ENCODE measurements at regions not wholly inside any gene's neighbourhood (a gene's known extent, or its start where the extent isn't known, plus 50 kb on each side); places are given as distances from the start of the nearest gene placed in this dataset.
"Not testable (repeated sequence)": the region's sequence is repeated elsewhere in the genome, so short reads cannot be mapped to it uniquely, and the experiment has no call there.

DNA sequence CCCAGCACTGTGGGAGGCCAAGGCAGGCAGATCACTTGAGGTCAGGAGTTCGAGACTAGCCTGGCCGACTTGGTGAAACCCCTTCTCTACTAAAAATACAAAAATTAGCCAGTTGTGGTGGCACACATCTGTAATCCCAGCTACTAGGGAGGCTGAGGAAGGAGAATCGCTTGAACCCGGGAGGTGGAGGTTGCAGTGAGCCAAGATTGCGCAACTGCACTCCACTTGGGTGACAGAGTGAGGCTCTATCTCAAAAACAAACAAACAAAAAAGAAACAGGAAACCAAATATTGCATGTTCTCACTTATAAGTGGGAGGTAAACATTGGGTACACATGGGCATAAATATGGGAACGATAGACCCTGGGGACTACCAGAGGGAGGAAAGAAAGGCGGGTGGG, 94.7 kb upstream of the NEDD4L start:
- not testable (repeated sequence) for H3K27me3 Mint-ChIP-seq; H3K36me3 Mint-ChIP-seq (ENCODE audit: insufficient read depth); ATAC-seq (replicated peaks)

DNA sequence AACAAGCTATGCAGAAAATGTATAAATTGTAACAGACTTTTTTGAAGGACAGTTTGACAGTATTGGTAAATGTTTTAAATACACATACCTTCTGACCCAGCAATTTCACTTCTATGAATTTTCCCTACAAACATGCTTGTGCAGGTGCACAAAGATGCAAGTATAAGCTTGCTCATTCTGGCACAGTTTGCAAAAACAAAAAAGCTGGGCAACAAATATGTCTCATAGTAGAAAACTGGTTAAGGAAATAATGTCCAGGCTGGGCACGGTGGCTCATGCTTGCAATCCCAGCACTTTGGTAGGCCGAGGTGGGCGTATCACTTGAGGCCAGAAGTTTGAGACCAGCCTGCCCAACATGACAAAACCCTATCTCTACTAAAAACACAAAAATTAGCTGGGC, 96.9 kb upstream of the NEDD4L start:
- no peak overlapping the region for H3K27ac Mint-ChIP-seq
- no peaks in the 10 kb centered on the region for H3K4me1 Mint-ChIP-seq (ENCODE audit: low read depth in 2 of 2)
- ATAC-seq (replicated peaks) (no peak), DNase-seq (no peak)
- no peaks in the 10 kb centered on the region for H3K9me3 Mint-ChIP-seq
- no peak overlapping the region for H3K4me3 Mint-ChIP-seq
- H3K27me3 Mint-ChIP-seq, result peaks cover 8 to 19% of the 10 kb centered on the region in 2 donors
- peaks cover 6% of the 10 kb centered on the region for H3K36me3 Mint-ChIP-seq (ENCODE audit: insufficient read depth)

More for the DNA sequence above, 94.7 kb upstream of the NEDD4L start:
- not testable (repeated sequence) for H3K4me1 Mint-ChIP-seq (ENCODE audit: low read depth in 2 of 2); DNase-seq; H3K27ac Mint-ChIP-seq; H3K9me3 Mint-ChIP-seq; H3K4me3 Mint-ChIP-seq

- Mint-ChIP-seq H3K36me3 (ENCODE audit: insufficient read depth) (peaks cover 3% of the 10 kb centered on the region), H3K27ac (no peak overlapping the region), H3K9me3 (no peaks in the 10 kb centered on the region), H3K4me3 (no peak overlapping the region), H3K27me3 (peaks cover 22 to 28% of the 10 kb centered on the region in 2 donors), H3K4me1 (ENCODE audit: low read depth in 2 of 2) (no peaks in the 10 kb centered on the region)
- ATAC-seq (replicated peaks), result no peak
- no peak for DNase-seq
Measured at GRCh38 chr18:57943723-57944122, 100.3 kb upstream of the NEDD4L start.

GRCh38 chr18:57942493-57942892, 101.5 kb upstream of the NEDD4L start:
- H3K4me1 Mint-ChIP-seq (ENCODE audit: low read depth in 2 of 2), result no peaks in the 10 kb centered on the region
- no peak overlapping the region for H3K4me3 Mint-ChIP-seq
- peaks cover 29 to 37% of the 10 kb centered on the region in 2 donors for H3K27me3 Mint-ChIP-seq
- ATAC-seq (replicated peaks) (no peak), DNase-seq (no peak)
- no peaks in the 10 kb centered on the region for H3K9me3 Mint-ChIP-seq
- no peak overlapping the region for H3K27ac Mint-ChIP-seq
- no peaks in the 10 kb centered on the region for H3K36me3 Mint-ChIP-seq (ENCODE audit: insufficient read depth)

DNA sequence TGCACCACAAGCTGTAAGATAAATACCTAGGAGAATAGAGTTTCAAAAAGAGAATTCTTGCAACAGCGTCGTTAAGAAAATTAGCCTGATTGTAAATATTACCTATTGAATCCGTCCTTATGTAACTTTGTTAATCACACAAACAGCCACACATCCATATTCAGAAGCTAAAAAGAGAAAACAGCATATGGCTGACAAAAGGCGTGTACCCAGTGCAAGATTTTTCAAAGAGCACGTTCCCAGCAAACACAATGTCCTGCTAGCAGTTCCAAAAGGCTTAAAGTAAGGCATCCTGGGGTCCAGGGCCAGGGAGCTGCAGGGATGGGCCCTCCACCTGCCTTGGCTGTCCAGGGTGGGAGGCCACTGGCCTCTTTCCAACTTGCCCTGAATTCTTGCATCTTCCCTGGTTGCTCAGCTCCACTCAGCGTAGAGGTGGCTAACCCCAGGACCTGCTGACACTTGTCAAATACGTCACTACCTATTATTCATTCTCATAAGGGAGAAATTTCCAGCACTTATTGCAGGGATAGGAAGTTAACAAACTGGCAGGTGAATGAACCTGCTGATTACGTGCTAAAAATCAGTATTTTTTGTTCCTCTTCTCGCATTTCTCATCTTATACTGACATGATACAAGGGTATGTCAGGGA, 102.1 kb upstream of the NEDD4L start:
- ATAC-seq (replicated peaks) (no peak), DNase-seq (no peak)
- Mint-ChIP-seq H3K27ac (no peak overlapping the region), H3K4me1 (ENCODE audit: low read depth in 2 of 2) (no peaks in the 10 kb centered on the region), H3K36me3 (ENCODE audit: insufficient read depth) (no peaks in the 10 kb centered on the region), H3K9me3 (no peaks in the 10 kb centered on the region), H3K27me3 (peaks cover 29 to 43% of the 10 kb centered on the region in 2 donors), H3K4me3 (no peak overlapping the region)

GRCh38 chr18:57940166-57940660, 103.8 kb upstream of the NEDD4L start:
- Mint-ChIP-seq H3K4me1 (ENCODE audit: low read depth in 2 of 2) (no peaks in the 10 kb centered on the region), H3K36me3 (ENCODE audit: insufficient read depth) (no peaks in the 10 kb centered on the region), H3K27ac (no peak overlapping the region), H3K9me3 (no peaks in the 10 kb centered on the region), H3K27me3 (peaks cover 29 to 44% of the 10 kb centered on the region in 2 donors), H3K4me3 (no peak overlapping the region)
- ATAC-seq (replicated peaks), result no peak
- DNase-seq, result no peak

DNA sequence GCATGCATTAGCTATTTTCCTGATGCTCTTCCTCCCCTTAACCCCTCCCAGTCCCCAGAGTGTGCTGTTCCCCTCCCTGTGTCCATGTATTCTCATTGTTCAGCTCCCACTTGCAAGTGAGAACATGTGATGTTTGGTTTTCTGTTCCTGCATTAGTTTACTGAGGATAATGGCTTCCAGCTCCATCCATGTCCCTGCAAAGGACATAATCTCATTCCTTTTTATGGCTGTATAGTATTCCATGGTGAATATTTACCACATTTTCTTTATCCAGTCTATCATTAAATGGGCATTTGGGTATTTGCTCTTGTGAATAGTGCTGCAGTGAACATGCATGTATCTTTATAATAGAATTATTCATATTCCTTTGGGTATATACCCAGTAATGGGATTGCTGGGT, 109.7 kb upstream of the NEDD4L start:
- H3K27ac Mint-ChIP-seq, H3K9me3 Mint-ChIP-seq: not testable (repeated sequence)

GRCh38 chr18:57931038-57931437, 113.0 kb upstream of the NEDD4L start:
- H3K9me3 Mint-ChIP-seq, result peaks cover 0 to 5% of the 10 kb centered on the region in 2 donors
- peaks cover 0 to 15% of the 10 kb centered on the region in 2 donors for H3K27me3 Mint-ChIP-seq
- H3K27ac Mint-ChIP-seq, result no peak overlapping the region
- DNase-seq, result no peak
- H3K4me3 Mint-ChIP-seq, result no peak overlapping the region
- peaks cover 2 to 7% of the 10 kb centered on the region in 2 donors for H3K4me1 Mint-ChIP-seq (ENCODE audit: low read depth in 2 of 2)
- no peak for ATAC-seq (replicated peaks)
- no peaks in the 10 kb centered on the region for H3K36me3 Mint-ChIP-seq (ENCODE audit: insufficient read depth)

More for the DNA sequence above, 109.7 kb upstream of the NEDD4L start:
- H3K4me1 Mint-ChIP-seq (ENCODE audit: low read depth in 2 of 2); H3K36me3 Mint-ChIP-seq (ENCODE audit: insufficient read depth); DNase-seq; H3K4me3 Mint-ChIP-seq; ATAC-seq (replicated peaks): not testable (repeated sequence)
- H3K27me3 Mint-ChIP-seq, result peaks cover 7 to 21% of the 10 kb centered on the region in 2 donors

- H3K9me3 Mint-ChIP-seq, result peaks cover 0 to 5% of the 10 kb centered on the region in 2 donors
- no peak overlapping the region for H3K27ac Mint-ChIP-seq
- H3K27me3 Mint-ChIP-seq, result peaks cover 0 to 15% of the 10 kb centered on the region in 2 donors
- peaks cover 2 to 7% of the 10 kb centered on the region in 2 donors for H3K4me1 Mint-ChIP-seq (ENCODE audit: low read depth in 2 of 2)
- DNase-seq, result no peak
- no peak overlapping the region for H3K4me3 Mint-ChIP-seq
- H3K36me3 Mint-ChIP-seq (ENCODE audit: insufficient read depth), result no peaks in the 10 kb centered on the region
- no peak for ATAC-seq (replicated peaks)
Measured at GRCh38 chr18:57930476-57930875, 113.5 kb upstream of the NEDD4L start.

DNA sequence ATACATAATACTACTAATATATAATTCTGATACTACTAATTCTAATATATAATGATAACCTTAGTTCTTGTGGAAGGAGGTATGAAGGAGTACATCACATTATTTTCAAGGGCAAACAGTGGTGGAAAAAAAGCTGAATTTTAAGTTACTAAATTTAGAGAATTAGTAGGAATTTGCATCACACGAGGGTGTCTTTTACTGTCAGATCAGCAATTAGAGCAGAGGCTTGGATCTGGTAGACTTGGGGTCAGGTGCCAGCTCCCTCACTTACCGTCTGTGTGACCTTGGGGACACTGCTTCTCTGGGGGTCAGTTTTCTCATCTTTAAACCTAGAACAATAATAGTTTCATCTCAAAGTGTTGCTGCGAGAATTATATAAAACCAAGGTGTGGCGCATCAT, 114.1 kb upstream of the NEDD4L start:
- H3K4me3 Mint-ChIP-seq, result no peak overlapping the region
- H3K9me3 Mint-ChIP-seq, result peaks cover 0 to 5% of the 10 kb centered on the region in 2 donors
- DNase-seq, result no peak
- no peak overlapping the region for H3K27ac Mint-ChIP-seq
- no peaks in the 10 kb centered on the region for H3K36me3 Mint-ChIP-seq (ENCODE audit: insufficient read depth)
- peaks cover under 1 to 17% of the 10 kb centered on the region in 2 donors for H3K27me3 Mint-ChIP-seq
- ATAC-seq (replicated peaks), result no peak
- H3K4me1 Mint-ChIP-seq (ENCODE audit: low read depth in 2 of 2), result peaks cover 2 to 7% of the 10 kb centered on the region in 2 donors

GRCh38 chr18:57928466-57928865, 115.6 kb upstream of the NEDD4L start:
- Mint-ChIP-seq H3K27me3 (peaks cover 7 to 31% of the 10 kb centered on the region in 2 donors), H3K27ac (no peak overlapping the region), H3K9me3 (peaks cover 0 to 3% of the 10 kb centered on the region in 2 donors), H3K4me3 (no peak overlapping the region), H3K4me1 (ENCODE audit: low read depth in 2 of 2) (peaks cover 2 to 7% of the 10 kb centered on the region in 2 donors), H3K36me3 (ENCODE audit: insufficient read depth) (no peaks in the 10 kb centered on the region)
- ATAC-seq (replicated peaks), result no peak
- DNase-seq, result no peak

DNA sequence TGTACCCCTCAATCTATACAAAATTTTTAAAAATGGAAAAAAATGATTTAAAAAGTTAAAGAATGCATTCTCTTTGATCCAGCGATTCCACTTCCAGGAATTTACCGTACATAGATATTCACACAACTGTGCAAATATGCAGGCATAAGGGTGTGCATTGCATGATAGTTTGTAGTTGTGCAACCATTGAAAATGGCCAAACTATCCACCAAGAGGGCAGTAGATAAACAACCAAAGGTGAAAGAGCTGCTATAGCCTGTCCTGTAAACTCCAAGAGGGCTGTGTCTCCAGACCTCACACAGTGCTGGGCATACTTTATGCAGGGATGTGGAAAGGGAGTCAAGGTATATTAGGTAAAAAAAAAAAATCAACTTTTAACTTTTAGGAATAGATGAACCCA, 116.5 kb upstream of the NEDD4L start:
- no peak for ATAC-seq (replicated peaks)
- H3K27me3 Mint-ChIP-seq, result peaks cover 7 to 35% of the 10 kb centered on the region in 2 donors
- DNase-seq, result no peak
- no peak overlapping the region for H3K4me3 Mint-ChIP-seq
- H3K9me3 Mint-ChIP-seq, result peaks cover 0 to 1% of the 10 kb centered on the region in 2 donors
- H3K36me3 Mint-ChIP-seq (ENCODE audit: insufficient read depth), result no peaks in the 10 kb centered on the region
- H3K4me1 Mint-ChIP-seq (ENCODE audit: low read depth in 2 of 2), result peaks cover 2 to 7% of the 10 kb centered on the region in 2 donors
- no peak overlapping the region for H3K27ac Mint-ChIP-seq

DNA sequence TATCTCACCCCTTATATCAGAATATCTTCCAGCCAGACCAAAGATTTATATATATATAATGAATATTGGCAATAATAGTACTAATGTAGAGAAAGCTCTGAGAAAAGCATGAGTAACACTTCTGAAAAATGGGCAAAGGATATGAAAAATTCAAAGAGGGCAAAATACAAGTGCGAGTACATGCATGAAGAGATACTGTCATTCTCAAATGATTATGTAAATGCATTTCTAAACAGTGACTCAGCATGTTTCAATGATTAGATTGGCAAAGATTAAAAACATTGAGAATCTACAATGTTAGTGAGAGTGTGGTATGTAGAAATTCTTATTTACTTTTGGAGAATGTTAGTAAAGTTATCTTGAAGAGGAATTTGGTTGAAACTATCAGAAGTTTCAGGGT, 118.3 kb upstream of the NEDD4L start:
- ATAC-seq (replicated peaks), result no peak
- H3K27me3 Mint-ChIP-seq, result peaks cover 7 to 43% of the 10 kb centered on the region in 2 donors
- no peak overlapping the region for H3K27ac Mint-ChIP-seq
- no peak overlapping the region for H3K4me3 Mint-ChIP-seq
- H3K9me3 Mint-ChIP-seq, result peaks cover 0 to 1% of the 10 kb centered on the region in 2 donors
- H3K4me1 Mint-ChIP-seq (ENCODE audit: low read depth in 2 of 2), result peaks cover 0 to 5% of the 10 kb centered on the region in 2 donors
- no peak for DNase-seq
- H3K36me3 Mint-ChIP-seq (ENCODE audit: insufficient read depth), result no peaks in the 10 kb centered on the region

- no peak overlapping the region for H3K27ac Mint-ChIP-seq
- H3K4me3 Mint-ChIP-seq, result no peak overlapping the region
- H3K27me3 Mint-ChIP-seq, result peaks cover 7 to 46% of the 10 kb centered on the region in 2 donors
- no peaks in the 10 kb centered on the region for H3K9me3 Mint-ChIP-seq
- DNase-seq, result no peak
- no peaks in the 10 kb centered on the region for H3K4me1 Mint-ChIP-seq (ENCODE audit: low read depth in 2 of 2)
- H3K36me3 Mint-ChIP-seq (ENCODE audit: insufficient read depth), result no peaks in the 10 kb centered on the region
- ATAC-seq (replicated peaks), result no peak
Measured at GRCh38 chr18:57923611-57924010, 120.4 kb upstream of the NEDD4L start.
